ENCODE measurements at regions not wholly inside any gene's neighbourhood (a gene's known extent, or its start where the extent isn't known, plus 50 kb on each side); places are given as distances from the start of the nearest gene placed in this dataset.

DNA sequence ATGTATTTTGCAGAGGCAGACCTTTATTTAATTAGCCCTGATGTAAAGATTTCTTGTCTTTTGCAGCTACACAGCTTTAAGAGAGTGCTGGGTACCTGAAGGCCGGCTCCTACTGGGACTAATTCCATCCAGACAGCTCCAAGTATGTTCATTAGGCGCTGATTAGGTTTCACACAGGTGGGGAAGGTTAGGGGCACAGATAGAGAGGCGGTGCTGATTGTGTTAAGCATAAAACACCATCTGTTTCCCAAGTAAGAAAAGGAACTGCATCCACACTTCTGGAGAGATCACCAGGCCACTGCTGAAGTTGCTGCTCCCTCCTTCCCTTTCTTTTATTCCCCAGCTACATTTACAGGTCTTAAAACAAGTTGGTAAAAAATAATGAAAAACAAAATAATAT is 349.5 kb downstream of the ZIC3 start:
- peak overlapping the region in 1 of 2 experiments; percentile 36; a peak in 1 of 4 replicates for H3K4me2 ChIP-seq (ENCODE audit: insufficient read depth in 1 of 2, low read depth in 2 of 2, low read length in 2 of 2)
- no peaks in the 10 kb centered on the region for H3K36me3 ChIP-seq (ENCODE audit: control insufficient read depth in 2 of 4, insufficient read depth in 4 of 4, low read length in 3 of 4)
- TF ChIP-seq FOSL1 (IDR thresholded peaks at IDR 0.05; ENCODE audit: insufficient read depth, low read depth, low read length) (no peak), KDM1A (IDR thresholded peaks at IDR 0.05; ENCODE audit: borderline replicate concordance, low read length) (no peak), CREB1 (IDR thresholded peaks at IDR 0.05) (no peak), CTBP2 (IDR thresholded peaks at IDR 0.05; ENCODE audit: borderline replicate concordance, insufficient read depth, insufficient read length, low read length) (no peak), CEBPB (IDR thresholded peaks at IDR 0.05; ENCODE audit: low read depth, low read length) (no peak), JUN (IDR thresholded peaks at IDR 0.05; ENCODE audit: low read depth, low read length) (no peak), POLR2AphosphoS5 (IDR thresholded peaks at IDR 0.05; ENCODE audit: low read depth, low read length) (no peak), YY1 (IDR thresholded peaks at IDR 0.05; ENCODE audit: low read depth, low read length) (no peak), EGR1 (IDR thresholded peaks at IDR 0.05; ENCODE audit: borderline replicate concordance, low read depth, low read length) (no peak), RFX5 (IDR thresholded peaks at IDR 0.05; ENCODE audit: borderline replicate concordance, low read depth, low read length) (no peak)
- H3K23me2 ChIP-seq (ENCODE audit: low read depth, low read length) = no peaks in the 10 kb centered on the region
- CTCF ChIA-PET (ENCODE audit: partially characterized antibody) = no interaction called here
- H2AFZ ChIP-seq (ENCODE audit: low read length) = no peak overlapping the region
- FAIRE-seq (no peak), DNase-seq (ENCODE audit: low read depth in 1 of 2, low spot score in 2 of 2) (no peak)
- H3K27me3 ChIP-seq (replicated peaks in 1 of 4; ENCODE audit: control insufficient read depth in 3 of 4, extremely low read depth in 1 of 4, insufficient read depth in 3 of 4, low read length in 3 of 4) = no peaks in the 10 kb centered on the region
- H3K14ac ChIP-seq (ENCODE audit: insufficient read length) = no peak overlapping the region
- no peak overlapping the region for H2BK5ac ChIP-seq (ENCODE audit: low read depth, low read length)
- no peak overlapping the region for H2BK15ac ChIP-seq (ENCODE audit: low read length)
- H3K18ac ChIP-seq (ENCODE audit: extremely low read depth, low read length) = no peak overlapping the region
- no peaks in the 10 kb centered on the region for H3K79me2 ChIP-seq (ENCODE audit: control insufficient read depth in 1 of 2, insufficient read depth in 2 of 2, low read length in 2 of 2)
- H3K9me3 ChIP-seq (ENCODE audit: insufficient read depth in 2 of 2, low read depth in 1 of 2, low read length in 1 of 2) = no peaks in the 10 kb centered on the region
- POLR2A ChIA-PET (ENCODE audit: partially characterized antibody) = no interaction called here
- H2BK12ac ChIP-seq (ENCODE audit: low read depth, low read length) = no peak overlapping the region
- H3K27ac ChIP-seq (ENCODE audit: low read depth, low read length) = no peak overlapping the region
- H2AK5ac ChIP-seq (ENCODE audit: low read depth, low read length) = no peak overlapping the region
- no peak overlapping the region for H3K9ac ChIP-seq (replicated peaks in 1 of 4; ENCODE audit: extremely low read depth in 1 of 4, low read depth in 3 of 4, low read length in 3 of 4)
- no peak overlapping the region for H3K23ac ChIP-seq (ENCODE audit: insufficient read length)
- H3K4me1 ChIP-seq (replicated peaks in 1 of 4; ENCODE audit: control insufficient read depth in 3 of 4, insufficient read depth in 4 of 4, low read length in 3 of 4) = peaks cover 0 to 7% (median 0%) of the 10 kb centered on the region in 4 experiments; a peak in 2 of 7 replicates
- H4K5ac ChIP-seq (ENCODE audit: insufficient read length, low read depth, low read length) = no peak overlapping the region
- no peaks in the 10 kb centered on the region for H3K79me1 ChIP-seq (ENCODE audit: low read depth, low read length)
- H2BK20ac ChIP-seq (ENCODE audit: low read length) = no peak overlapping the region
- H3K56ac ChIP-seq (replicated peaks; ENCODE audit: insufficient read length, low read depth, low read length) = no peak overlapping the region
- no peaks in the 10 kb centered on the region for H4K20me1 ChIP-seq (replicated peaks in 1 of 2; ENCODE audit: control insufficient read depth in 1 of 2, insufficient read depth in 2 of 2, low read length in 2 of 2)
- H3K4ac ChIP-seq (replicated peaks; ENCODE audit: insufficient read length, low read depth, low read length) = no peak overlapping the region
- no peak overlapping the region for H3K4me3 ChIP-seq (ENCODE audit: extremely low read depth in 1 of 4, insufficient read depth in 2 of 4, low read depth in 3 of 4, low read length in 4 of 4)
- 98% methylated on average over 3 of the region's 3 CpGs; no CpG with 5 or more reads in 1 of the 2 experiments for WGBS, 2 experiments (ENCODE audit: extremely low coverage in 1 of 2, insufficient coverage in 1 of 2, insufficient read length in 1 of 2, insufficient replicate concordance in 2 of 2, low coverage in 1 of 2, low lambda C conversion rate in 2 of 2, missing lambda C conversion rate in 1 of 2)
- H4K8ac ChIP-seq (ENCODE audit: extremely low read depth, insufficient read depth, low read length) = no peak overlapping the region
- no peak overlapping the region for H4K91ac ChIP-seq (replicated peaks; ENCODE audit: insufficient read length, low read length)
- no peak overlapping the region for H2BK120ac ChIP-seq (replicated peaks; ENCODE audit: low read depth, low read length)
